Muscle layer of colon (tissue), 2 donors: ENCODE measurements at regions not wholly inside any gene's neighbourhood (a gene's known extent, or its start where the extent isn't known, plus 50 kb on each side); places are given as distances from the start of the nearest gene placed in this dataset.

ENCODE experiments used
- H3K27ac ChIP-seq: one replicate; pipeline ENCODE4 v1.7.0; 2013; ENCODE audit warnings: low read depth, mild to moderate bottlenecking, low read length, moderate library complexity
- H3K27me3 ChIP-seq, 2 donors: one replicate each; pipeline ENCODE4 v1.7.0; 2013; ENCODE audit warnings: low read length in 2 of 2, mild to moderate bottlenecking in 2 of 2; ENCODE audit not compliant: insufficient read depth in 2 of 2, control insufficient read depth in 1 of 2
- H3K36me3 ChIP-seq: one replicate; pipeline ENCODE4 v1.7.0; 2013; ENCODE audit warnings: mild to moderate bottlenecking, low read length; ENCODE audit not compliant: insufficient read depth
- H3K4me1 ChIP-seq: one replicate; pipeline ENCODE4 v1.7.0; 2013; ENCODE audit warnings: mild to moderate bottlenecking, low read length; ENCODE audit not compliant: insufficient read depth
- H3K4me3 ChIP-seq, 2 donors: one replicate each; pipeline ENCODE4 v1.7.0; 2013; ENCODE audit warnings: low read length in 2 of 2, low read depth in 1 of 2, mild to moderate bottlenecking in 1 of 2, moderate library complexity in 1 of 2
- H3K9ac ChIP-seq: one replicate; pipeline ENCODE4 v1.7.0; 2013; ENCODE audit warnings: low read length
- H3K9me3 ChIP-seq: one replicate; pipeline ENCODE4 v1.7.0; 2013; ENCODE audit warnings: mild to moderate bottlenecking, low read length
- donor health status: abdominal sarcoma.
- donor health status: Adenocarcinoma of cecum.

GRCh38 chr15:81858136-81858535 lies 187.7 kb downstream of the MEX3B start:
- H3K36me3 ChIP-seq, result no peaks in the 10 kb centered on the region
- H3K4me1 ChIP-seq, result peaks cover 8% of the 10 kb centered on the region
- H3K4me3 ChIP-seq, result no peak overlapping the region
- H3K9me3 ChIP-seq, result no peaks in the 10 kb centered on the region
- no peak overlapping the region for H3K9ac ChIP-seq
- H3K27ac ChIP-seq, result no peak overlapping the region
- no peaks in the 10 kb centered on the region for H3K27me3 ChIP-seq

- H3K4me1 ChIP-seq, result peaks cover 8% of the 10 kb centered on the region
- H3K27me3 ChIP-seq, result no peaks in the 10 kb centered on the region
- H3K27ac ChIP-seq, result no peak overlapping the region
- H3K4me3 ChIP-seq, result no peak overlapping the region
- H3K9me3 ChIP-seq, result no peaks in the 10 kb centered on the region
- H3K9ac ChIP-seq, result no peak overlapping the region
- H3K36me3 ChIP-seq, result no peaks in the 10 kb centered on the region
Measured at GRCh38 chr15:81856634-81857026, 189.2 kb downstream of the MEX3B start.

DNA sequence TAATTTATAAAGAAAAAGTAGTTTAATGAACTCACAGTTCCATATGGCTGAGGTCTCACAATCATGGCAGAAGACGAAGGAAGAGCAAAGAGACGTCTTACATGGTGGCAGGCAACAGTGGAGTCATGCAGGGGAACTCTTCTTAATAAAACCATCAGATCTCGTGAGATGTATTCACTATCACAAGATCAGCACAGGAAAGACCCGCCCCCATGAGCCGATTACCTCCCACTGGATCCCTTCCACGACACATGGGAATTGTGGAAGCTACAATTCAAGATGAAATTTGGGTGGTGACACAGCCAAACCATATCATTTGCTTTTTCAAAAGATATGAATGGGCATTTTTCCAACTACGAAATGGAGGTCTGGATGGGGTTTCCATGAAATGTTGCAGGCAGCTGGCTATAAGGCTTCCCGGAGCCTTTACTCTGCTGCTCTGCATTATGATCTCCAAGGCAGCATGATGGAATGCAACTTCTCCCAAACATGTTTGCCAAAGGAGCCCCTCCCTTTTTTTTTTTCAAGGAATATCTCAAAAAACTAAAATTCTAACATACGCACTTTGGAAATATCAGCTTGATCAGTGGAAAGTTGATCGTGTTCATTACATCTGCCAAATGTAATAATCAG lies 189.7 kb downstream of the MEX3B start:
- no peak overlapping the region for H3K27ac ChIP-seq

GRCh38 chr15:81853150-81853748 lies 192.6 kb downstream of the MEX3B start:
- H3K36me3 ChIP-seq, result no peaks in the 10 kb centered on the region
- no peak overlapping the region for H3K4me3 ChIP-seq
- H3K4me1 ChIP-seq, result peaks cover 8% of the 10 kb centered on the region
- no peak overlapping the region for H3K27ac ChIP-seq
- H3K9ac ChIP-seq, result no peak overlapping the region
- no peaks in the 10 kb centered on the region for H3K27me3 ChIP-seq
- H3K9me3 ChIP-seq, result no peaks in the 10 kb centered on the region

More for the DNA sequence above, 189.7 kb downstream of the MEX3B start:
- Histone ChIP-seq H3K4me1 (peaks cover 8% of the 10 kb centered on the region), H3K9me3 (no peaks in the 10 kb centered on the region), H3K27me3 (no peaks in the 10 kb centered on the region), H3K4me3 (no peak overlapping the region), H3K36me3 (no peaks in the 10 kb centered on the region), H3K9ac (no peak overlapping the region)

DNA sequence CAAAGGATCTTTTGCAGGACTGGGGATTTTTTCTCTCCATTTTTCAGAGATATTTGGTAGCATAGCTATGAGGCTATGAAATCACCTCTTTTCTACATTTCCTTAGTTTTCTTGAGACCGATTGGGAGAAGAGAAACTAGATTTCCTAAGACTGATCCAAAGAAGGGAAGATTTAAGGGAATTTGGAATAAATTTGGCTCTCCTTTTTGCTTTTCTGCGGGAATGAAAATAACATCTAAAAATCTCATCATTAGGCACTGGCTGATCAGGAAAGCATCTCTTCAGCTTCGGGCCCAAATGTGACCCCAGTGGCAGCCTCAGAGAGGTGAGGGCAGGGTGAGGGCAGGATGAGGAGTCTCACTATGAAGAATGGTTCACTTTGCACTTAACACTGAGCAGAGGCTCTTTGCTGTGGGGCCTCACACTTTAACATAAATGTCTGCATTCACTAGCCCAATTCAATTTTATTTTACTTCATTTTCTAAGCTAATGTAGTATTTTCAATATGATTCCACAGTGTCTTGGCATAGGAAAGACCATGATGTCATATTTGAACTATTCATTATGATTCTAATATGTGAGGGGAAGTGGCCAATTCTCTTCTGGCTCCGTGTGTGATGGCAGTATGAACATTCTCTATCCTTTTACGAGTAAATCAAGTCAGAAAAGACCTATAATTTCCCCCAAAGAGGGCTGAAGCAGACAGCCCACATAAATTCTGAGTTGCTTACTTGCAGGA lies 193.2 kb downstream of the MEX3B start:
- Histone ChIP-seq H3K4me3 (no peak overlapping the region), H3K9ac (no peak overlapping the region), H3K9me3 (no peaks in the 10 kb centered on the region), H3K4me1 (peaks cover 8% of the 10 kb centered on the region), H3K27ac (no peak overlapping the region), H3K36me3 (no peaks in the 10 kb centered on the region), H3K27me3 (no peaks in the 10 kb centered on the region)

DNA sequence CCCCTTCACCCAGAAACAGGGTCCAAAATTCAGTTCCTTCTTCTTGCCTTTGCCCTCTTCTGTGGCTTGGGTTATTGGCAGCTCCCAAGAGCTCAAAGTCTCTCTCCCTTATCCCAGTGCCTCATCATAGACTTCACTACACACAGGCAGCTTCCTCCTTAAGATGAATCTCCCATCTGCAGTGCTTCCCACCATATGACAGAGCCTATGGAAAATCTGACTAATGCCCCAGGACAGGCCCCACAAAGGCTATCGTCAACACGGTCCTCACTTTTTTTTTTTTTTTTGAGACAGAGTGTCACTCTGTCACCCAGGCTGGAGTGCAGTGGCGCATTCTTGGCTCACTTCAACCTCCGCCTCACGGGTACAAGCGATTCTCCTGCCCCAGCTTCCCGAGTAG lies 194.1 kb downstream of the MEX3B start:
- Histone ChIP-seq H3K36me3 (no peaks in the 10 kb centered on the region), H3K27ac (no peak overlapping the region)

DNA sequence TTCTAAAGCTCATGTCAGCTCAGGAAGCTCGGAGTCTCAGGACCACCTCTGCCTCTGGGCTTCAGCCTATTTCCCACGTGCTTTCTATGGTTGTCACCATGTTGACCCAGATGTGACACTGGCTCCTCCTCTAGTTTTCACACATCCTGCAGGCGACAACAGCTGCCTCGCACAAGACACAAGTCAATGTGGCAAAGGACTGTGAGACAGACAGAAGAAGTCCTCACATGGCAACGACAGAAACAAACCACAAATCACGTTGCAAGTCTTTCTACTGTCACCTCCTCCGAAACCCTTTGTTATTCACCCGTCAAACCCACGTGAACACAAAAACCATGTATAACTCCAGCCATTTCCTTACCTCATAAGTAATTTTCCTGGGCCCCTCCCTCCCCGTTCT lies 194.5 kb downstream of the MEX3B start:
- no peaks in the 10 kb centered on the region for H3K9me3 ChIP-seq
- no peaks in the 10 kb centered on the region for H3K27me3 ChIP-seq
- no peak overlapping the region for H3K4me3 ChIP-seq
- H3K9ac ChIP-seq, result no peak overlapping the region
- H3K27ac ChIP-seq, result no peak overlapping the region
- H3K36me3 ChIP-seq, result no peaks in the 10 kb centered on the region
- H3K4me1 ChIP-seq, result peaks cover 4% of the 10 kb centered on the region

More for the DNA sequence above, 194.1 kb downstream of the MEX3B start:
- Histone ChIP-seq H3K4me1 (peaks cover 8% of the 10 kb centered on the region), H3K27me3 (no peaks in the 10 kb centered on the region), H3K9ac (no peak overlapping the region), H3K4me3 (no peak overlapping the region), H3K9me3 (no peaks in the 10 kb centered on the region)

DNA sequence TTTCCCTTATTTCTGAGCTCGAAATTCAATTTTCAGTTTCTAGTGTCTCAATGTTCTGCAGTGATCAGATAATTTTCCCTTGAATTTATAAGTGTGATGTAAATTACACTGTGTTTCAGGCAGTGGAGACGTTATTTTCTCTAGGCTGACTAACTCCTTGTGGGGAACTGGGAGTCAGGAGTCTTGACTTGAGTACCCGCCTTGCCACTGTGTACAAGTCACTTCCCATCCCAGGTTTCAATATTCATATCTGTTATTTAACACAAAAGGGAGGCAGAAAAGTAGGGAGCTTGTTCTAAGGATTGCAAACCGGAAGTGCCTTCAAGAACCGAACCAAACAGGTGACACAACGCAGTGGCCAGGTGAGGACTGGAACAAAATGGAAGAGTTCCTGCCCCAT lies 196.5 kb downstream of the MEX3B start:
- H3K36me3 ChIP-seq, result no peaks in the 10 kb centered on the region
- H3K4me3 ChIP-seq, result no peak overlapping the region
- no peak overlapping the region for H3K27ac ChIP-seq
- no peaks in the 10 kb centered on the region for H3K27me3 ChIP-seq
- H3K9me3 ChIP-seq, result no peaks in the 10 kb centered on the region
- no peak overlapping the region for H3K9ac ChIP-seq
- H3K4me1 ChIP-seq, result no peaks in the 10 kb centered on the region

- no peaks in the 10 kb centered on the region for H3K36me3 ChIP-seq
- no peaks in the 10 kb centered on the region for H3K9me3 ChIP-seq
- no peak overlapping the region for H3K4me3 ChIP-seq
- no peaks in the 10 kb centered on the region for H3K27me3 ChIP-seq
- H3K9ac ChIP-seq, result no peak overlapping the region
- H3K27ac ChIP-seq, result no peak overlapping the region
- no peaks in the 10 kb centered on the region for H3K4me1 ChIP-seq
Measured at GRCh38 chr15:81848701-81849100, 197.1 kb downstream of the MEX3B start.

DNA sequence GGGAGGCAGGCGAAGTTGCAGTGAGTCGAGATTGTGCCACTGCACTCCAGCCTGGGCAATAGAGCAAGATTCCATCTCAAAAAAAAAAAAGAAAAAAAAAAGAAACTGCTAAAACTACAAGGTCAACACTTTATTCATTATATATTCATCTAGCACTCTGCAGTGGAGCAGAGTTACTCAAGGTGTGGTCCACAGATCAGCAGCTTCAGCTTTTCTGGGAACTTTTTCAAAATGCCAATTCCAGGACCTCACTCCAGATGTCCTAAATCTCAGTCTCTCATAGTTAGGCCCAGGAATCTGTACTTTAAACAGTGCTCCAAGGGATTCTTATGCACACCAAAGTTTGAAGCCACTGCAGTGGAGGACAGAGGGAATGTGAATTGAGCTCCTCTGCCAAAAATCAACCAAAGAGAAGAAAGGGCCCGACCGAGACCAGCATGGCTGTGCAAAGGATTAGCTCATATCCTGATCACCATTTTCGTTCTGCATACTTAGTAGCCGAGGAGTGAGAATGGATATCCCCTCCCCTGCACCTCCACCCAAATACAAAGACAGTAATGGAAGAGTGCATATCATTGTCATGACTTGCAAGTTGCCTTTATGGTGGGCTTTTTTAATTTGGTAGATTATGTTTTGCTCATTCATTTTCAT lies 201.9 kb downstream of the MEX3B start:
- Histone ChIP-seq H3K36me3 (no peaks in the 10 kb centered on the region), H3K9me3 (no peaks in the 10 kb centered on the region), H3K4me3 (no peak overlapping the region), H3K4me1 (no peaks in the 10 kb centered on the region), H3K9ac (no peak overlapping the region), H3K27me3 (no peaks in the 10 kb centered on the region), H3K27ac (no peak overlapping the region)

- Histone ChIP-seq H3K9me3 (no peaks in the 10 kb centered on the region), H3K9ac (no peak overlapping the region), H3K36me3 (no peaks in the 10 kb centered on the region), H3K27ac (no peak overlapping the region), H3K4me1 (no peaks in the 10 kb centered on the region), H3K27me3 (no peaks in the 10 kb centered on the region), H3K4me3 (no peak overlapping the region)
Measured at GRCh38 chr15:81843226-81843625, 202.6 kb downstream of the MEX3B start.
